Cardiac muscle cell (in vitro differentiated cells and primary cell): ENCODE measurements at regions not wholly inside any gene's neighbourhood (a gene's known extent, or its start where the extent isn't known, plus 50 kb on each side); places are given as distances from the start of the nearest gene placed in this dataset.

Source experiments
- DNase-seq, 2 donors: peaks; one replicate each; pipeline versions ENCODE4 v3.0.0 to v3.0.0-alpha.2; 2010 to 2017; ENCODE audit warnings: low read depth in 1 of 2, low spot score in 1 of 2
- H3K27ac ChIP-seq: fragments of 200-600 bp; sonication (generic); 2 replicates; pipeline ENCODE4 v1.5.1; 2016
- H3K27me3 ChIP-seq: fragments of 200-600 bp; sonication (generic); 2 replicates; pipeline ENCODE4 v1.6.0; 2016; ENCODE audit warnings: control low read depth
- H3K36me3 ChIP-seq: fragments of 200-600 bp; sonication (generic); 2 replicates; pipeline ENCODE4 v1.5.1; 2016; ENCODE audit warnings: control low read depth
- H3K4me1 ChIP-seq: fragments of 200-600 bp; sonication (generic); 2 replicates; pipeline ENCODE4 v1.8.1; 2017; ENCODE audit warnings: low read depth, mild to moderate bottlenecking, mixed run types
- H3K4me3 ChIP-seq: fragments of 200-600 bp; sonication (generic); 2 replicates; pipeline ENCODE4 v1.5.1; 2016; ENCODE audit warnings: mild to moderate bottlenecking
- H3K9me3 ChIP-seq: fragments of 200-600 bp; sonication (generic); 2 replicates; pipeline ENCODE4 v1.5.1; 2017; ENCODE audit warnings: low read depth, mild to moderate bottlenecking, control low read depth
- TF ChIP-seq, protein P1 (sequence below): IDR thresholded peaks from 2 replicates; pipeline ENCODE4 v1.5.1; 2012; ENCODE audit warnings: low read depth, mild to moderate bottlenecking, low read length

DNA sequence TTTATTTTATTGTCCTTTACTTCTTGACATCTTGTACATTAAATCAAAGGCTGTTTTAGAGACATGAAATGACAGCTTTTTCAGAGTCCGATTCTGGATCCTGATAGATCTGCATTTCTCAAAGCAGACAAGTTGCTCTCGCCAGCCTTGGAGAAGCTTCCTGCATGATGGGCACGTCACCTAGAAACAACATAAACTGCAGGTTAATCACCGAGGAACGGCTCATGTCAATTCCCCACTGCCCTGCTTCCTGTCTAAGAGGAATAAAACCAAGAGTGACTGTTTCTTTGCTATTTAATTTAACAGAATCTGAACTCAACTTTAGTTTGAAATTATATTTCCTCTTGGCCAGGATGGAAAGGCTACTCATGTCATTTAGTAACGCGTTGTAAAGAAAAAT is 77.0 kb downstream of the RWDD3 start:
- H3K27ac ChIP-seq, result no peak overlapping the region
- no peaks in the 10 kb centered on the region for H3K9me3 ChIP-seq
- H3K4me3 ChIP-seq, result no peak overlapping the region
- TF ChIP-seq, protein P1, sequence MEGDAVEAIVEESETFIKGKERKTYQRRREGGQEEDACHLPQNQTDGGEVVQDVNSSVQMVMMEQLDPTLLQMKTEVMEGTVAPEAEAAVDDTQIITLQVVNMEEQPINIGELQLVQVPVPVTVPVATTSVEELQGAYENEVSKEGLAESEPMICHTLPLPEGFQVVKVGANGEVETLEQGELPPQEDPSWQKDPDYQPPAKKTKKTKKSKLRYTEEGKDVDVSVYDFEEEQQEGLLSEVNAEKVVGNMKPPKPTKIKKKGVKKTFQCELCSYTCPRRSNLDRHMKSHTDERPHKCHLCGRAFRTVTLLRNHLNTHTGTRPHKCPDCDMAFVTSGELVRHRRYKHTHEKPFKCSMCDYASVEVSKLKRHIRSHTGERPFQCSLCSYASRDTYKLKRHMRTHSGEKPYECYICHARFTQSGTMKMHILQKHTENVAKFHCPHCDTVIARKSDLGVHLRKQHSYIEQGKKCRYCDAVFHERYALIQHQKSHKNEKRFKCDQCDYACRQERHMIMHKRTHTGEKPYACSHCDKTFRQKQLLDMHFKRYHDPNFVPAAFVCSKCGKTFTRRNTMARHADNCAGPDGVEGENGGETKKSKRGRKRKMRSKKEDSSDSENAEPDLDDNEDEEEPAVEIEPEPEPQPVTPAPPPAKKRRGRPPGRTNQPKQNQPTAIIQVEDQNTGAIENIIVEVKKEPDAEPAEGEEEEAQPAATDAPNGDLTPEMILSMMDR, result no peak
- no peak for DNase-seq
- peaks cover 9% of the 10 kb centered on the region for H3K4me1 ChIP-seq
- H3K36me3 ChIP-seq, result no peaks in the 10 kb centered on the region
- H3K27me3 ChIP-seq, result no peaks in the 10 kb centered on the region

DNA sequence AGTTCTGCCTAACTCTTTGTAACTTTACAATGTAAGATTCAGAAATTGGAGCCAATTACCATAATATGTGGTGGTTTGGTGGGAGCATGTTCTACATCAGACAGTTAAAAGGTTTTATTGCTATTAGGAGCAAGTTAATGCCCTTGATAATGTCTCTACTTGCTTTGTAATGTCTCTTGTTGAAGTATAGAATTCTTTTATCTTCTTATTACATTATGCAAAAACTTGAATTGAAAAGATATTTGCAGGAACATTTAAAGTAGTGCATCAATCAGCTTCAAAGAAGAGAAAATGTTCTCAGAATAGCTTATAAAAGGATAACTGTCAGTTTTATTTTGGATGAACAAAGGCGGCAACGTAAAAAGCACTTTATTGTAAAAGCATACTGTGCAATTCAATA is 77.8 kb downstream of the RWDD3 start:
- H3K27me3 ChIP-seq, result no peaks in the 10 kb centered on the region
- H3K9me3 ChIP-seq, result no peaks in the 10 kb centered on the region
- H3K36me3 ChIP-seq, result no peaks in the 10 kb centered on the region
- no peak overlapping the region for H3K4me3 ChIP-seq
- DNase-seq, result no peak
- TF ChIP-seq, protein P1, result no peak
- no peak overlapping the region for H3K27ac ChIP-seq
- peaks cover 9% of the 10 kb centered on the region for H3K4me1 ChIP-seq

DNA sequence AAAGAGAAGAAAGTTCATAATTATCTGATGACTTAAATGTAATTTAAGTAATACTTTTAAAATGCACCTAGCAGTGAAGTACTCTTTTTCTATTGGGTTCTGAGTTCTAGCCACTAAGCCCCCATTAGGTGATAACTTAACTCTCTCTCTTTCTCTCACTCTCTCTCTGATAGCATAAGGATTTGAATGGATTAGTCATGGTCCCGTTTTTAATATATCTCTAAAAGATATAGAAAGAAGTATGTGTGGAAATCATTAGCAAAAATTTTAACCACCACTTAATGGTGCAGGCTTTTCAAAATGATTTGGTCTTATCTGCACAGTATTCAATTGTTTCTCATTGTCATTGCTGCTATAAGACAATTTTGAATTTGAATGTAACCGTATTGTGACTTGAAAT is 78.2 kb downstream of the RWDD3 start:
- no peaks in the 10 kb centered on the region for H3K9me3 ChIP-seq
- TF ChIP-seq, protein P1, result no peak
- no peaks in the 10 kb centered on the region for H3K27me3 ChIP-seq
- no peak overlapping the region for H3K27ac ChIP-seq
- no peak overlapping the region for H3K4me3 ChIP-seq
- no peaks in the 10 kb centered on the region for H3K36me3 ChIP-seq
- no peak for DNase-seq
- H3K4me1 ChIP-seq, result peaks cover 9% of the 10 kb centered on the region

DNA sequence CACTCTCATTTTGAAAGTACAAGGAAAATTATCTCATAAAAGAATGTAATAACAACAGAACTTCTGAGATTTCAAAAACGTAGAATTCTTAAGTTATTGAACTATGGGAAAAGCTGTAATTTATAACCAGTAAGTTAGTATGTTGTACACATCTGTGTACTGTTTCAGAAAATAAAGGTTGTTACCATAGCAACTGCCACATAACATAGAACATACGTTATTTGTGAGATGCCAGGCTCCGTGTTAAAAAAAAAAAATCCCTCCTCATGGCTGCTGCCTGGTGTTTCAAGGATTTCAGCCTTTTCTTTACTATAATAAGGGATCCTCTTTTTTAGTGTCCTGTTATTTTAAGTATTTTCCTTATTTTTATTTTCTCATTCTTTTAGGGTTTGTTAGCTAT is 79.5 kb downstream of the RWDD3 start:
- TF ChIP-seq, protein P1, result no peak
- H3K4me3 ChIP-seq, result no peak overlapping the region
- H3K4me1 ChIP-seq, result peaks cover 5% of the 10 kb centered on the region
- no peaks in the 10 kb centered on the region for H3K9me3 ChIP-seq
- no peaks in the 10 kb centered on the region for H3K27me3 ChIP-seq
- H3K27ac ChIP-seq, result no peak overlapping the region
- no peak for DNase-seq
- no peaks in the 10 kb centered on the region for H3K36me3 ChIP-seq

DNA sequence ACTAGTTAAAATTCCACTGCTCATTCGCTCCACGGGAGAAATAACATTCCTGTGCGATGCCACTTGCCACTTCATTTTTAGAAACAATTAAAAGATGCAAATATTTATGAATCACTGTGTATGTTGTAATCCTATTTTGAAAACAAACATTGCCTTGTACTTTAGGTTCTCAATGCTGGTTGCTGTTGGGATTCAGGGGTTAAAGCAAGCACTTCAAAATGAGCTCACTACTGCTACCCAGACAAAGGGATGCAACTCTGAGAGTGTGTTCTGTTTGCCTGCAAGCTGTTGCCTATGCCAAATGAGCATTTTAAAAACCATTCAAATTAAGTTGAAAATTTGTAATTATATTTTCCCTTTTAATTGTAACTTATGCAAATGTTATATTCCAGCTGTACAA is 87.5 kb downstream of the RWDD3 start:
- no peaks in the 10 kb centered on the region for H3K36me3 ChIP-seq
- no peak overlapping the region for H3K27ac ChIP-seq
- H3K4me3 ChIP-seq, result no peak overlapping the region
- no peaks in the 10 kb centered on the region for H3K4me1 ChIP-seq
- no peaks in the 10 kb centered on the region for H3K9me3 ChIP-seq
- TF ChIP-seq, protein P1, result no peak
- DNase-seq, result no peak
- H3K27me3 ChIP-seq, result no peaks in the 10 kb centered on the region

DNA sequence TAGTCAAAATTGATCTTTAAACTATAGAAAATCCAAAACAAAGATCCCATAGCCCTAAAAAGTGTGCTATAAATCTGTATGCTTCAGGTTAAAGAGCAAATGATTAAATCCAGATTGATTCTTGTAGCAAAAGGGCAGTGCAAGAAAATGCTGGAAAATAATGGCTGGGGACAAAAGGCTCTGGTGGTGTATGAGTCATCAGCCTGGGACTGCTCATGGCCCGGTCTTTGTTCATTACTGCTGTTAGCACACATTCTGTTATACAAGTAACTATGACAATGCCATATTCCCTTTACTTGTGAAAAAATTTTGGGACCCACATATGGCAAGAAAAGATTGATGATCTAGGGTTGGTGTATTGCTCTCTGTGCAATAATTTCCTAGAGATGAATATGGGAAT is 89.1 kb downstream of the RWDD3 start:
- no peak overlapping the region for H3K4me3 ChIP-seq
- H3K4me1 ChIP-seq, result no peaks in the 10 kb centered on the region
- no peaks in the 10 kb centered on the region for H3K27me3 ChIP-seq
- H3K9me3 ChIP-seq, result no peaks in the 10 kb centered on the region
- TF ChIP-seq, protein P1, result no peak
- H3K27ac ChIP-seq, result no peak overlapping the region
- no peaks in the 10 kb centered on the region for H3K36me3 ChIP-seq
- peak in 1 of 2 donors; percentile 39 for DNase-seq
